NCI-H2171 (cell line): ENCODE measurements at regions not wholly inside any gene's neighbourhood (a gene's known extent, or its start where the extent isn't known, plus 50 kb on each side); places are given as distances from the start of the nearest gene placed in this dataset.

Experiments used
- DNase-seq: peaks from one replicate; lab custom pipeline; 2025; lab: John Stamatoyannopoulos, UW

GRCh38 chr3:28739647-28740046 lies 391.0 kb upstream of the AZI2 start:
- no peak for DNase-seq

- no peak for DNase-seq
These were observed 394.6 kb upstream of the AZI2 start for GRCh38 chr3:28743271-28743670.

- no peak for DNase-seq
These were observed 395.2 kb upstream of the AZI2 start for GRCh38 chr3:28743831-28744230.

- DNase-seq, result no peak
These were observed 396.8 kb upstream of the AZI2 start for GRCh38 chr3:28745436-28745835.

- DNase-seq, result no peak
These were observed 397.4 kb upstream of the AZI2 start for GRCh38 chr3:28745916-28746617.

- no peak for DNase-seq
These were observed 398.4 kb upstream of the AZI2 start for GRCh38 chr3:28746990-28747389.

- DNase-seq, result no peak
These were observed 403.2 kb upstream of the AZI2 start for GRCh38 chr3:28751864-28752263.

GRCh38 chr3:28752290-28752689 lies 403.7 kb upstream of the AZI2 start:
- DNase-seq, result no peak

GRCh38 chr3:28756056-28756455 lies 407.4 kb upstream of the AZI2 start:
- DNase-seq, result no peak

- DNase-seq, result no peak
These were observed 409.5 kb upstream of the AZI2 start for GRCh38 chr3:28758115-28758514.

GRCh38 chr3:28761375-28761774 lies 412.8 kb upstream of the AZI2 start:
- no peak for DNase-seq

GRCh38 chr3:28765194-28765593 lies 416.6 kb upstream of the AZI2 start:
- no peak for DNase-seq

GRCh38 chr3:28768439-28768838 lies 419.8 kb upstream of the AZI2 start:
- DNase-seq, result no peak

- DNase-seq, result no peak
These were observed 429.3 kb upstream of the AZI2 start for GRCh38 chr3:28777806-28778475.

- DNase-seq, result no peak
These were observed 431.9 kb upstream of the AZI2 start for GRCh38 chr3:28780480-28780879.

- no peak for DNase-seq
These were observed 432.4 kb upstream of the AZI2 start for GRCh38 chr3:28781053-28781452.

GRCh38 chr3:28786446-28786845 lies 437.8 kb upstream of the AZI2 start:
- no peak for DNase-seq

GRCh38 chr3:28788571-28788970 lies 439.9 kb upstream of the AZI2 start:
- no peak for DNase-seq

- DNase-seq, result no peak
These were observed 443.2 kb upstream of the AZI2 start for GRCh38 chr3:28791713-28792255.

GRCh38 chr3:28792604-28793003 lies 444.0 kb upstream of the AZI2 start:
- no peak for DNase-seq

- no peak for DNase-seq
These were observed 450.5 kb upstream of the AZI2 start for GRCh38 chr3:28799084-28799483.

- DNase-seq, result no peak
These were observed 451.6 kb upstream of the AZI2 start for GRCh38 chr3:28800203-28800602.

- no peak for DNase-seq
These were observed 459.4 kb upstream of the AZI2 start for GRCh38 chr3:28808068-28808467.

GRCh38 chr3:28816017-28816416 lies 464.9 kb upstream of the RBMS3 start:
- DNase-seq, result no peak
